Ramos (cell line): ENCODE measurements at regions not wholly inside any gene's neighbourhood (a gene's known extent, or its start where the extent isn't known, plus 50 kb on each side); places are given as distances from the start of the nearest gene placed in this dataset.
"Not testable (repeated sequence)": the region's sequence is repeated elsewhere in the genome, so short reads cannot be mapped to it uniquely, and the experiment has no call there.

Experiments
- in situ Hi-C: fragments of 300-500 bp; cut with MboI; formaldehyde crosslinking; loops from one replicate; pipeline ENCODE4 v1.14.3; 2022; ENCODE audit warnings: low sequenced_read_pairs; ENCODE audit not compliant: unreplicated experiment

GRCh38 chr1:221576268-221576667 lies 165.6 kb downstream of the DUSP10 start:
- in situ Hi-C loops, result no loop called here

DNA sequence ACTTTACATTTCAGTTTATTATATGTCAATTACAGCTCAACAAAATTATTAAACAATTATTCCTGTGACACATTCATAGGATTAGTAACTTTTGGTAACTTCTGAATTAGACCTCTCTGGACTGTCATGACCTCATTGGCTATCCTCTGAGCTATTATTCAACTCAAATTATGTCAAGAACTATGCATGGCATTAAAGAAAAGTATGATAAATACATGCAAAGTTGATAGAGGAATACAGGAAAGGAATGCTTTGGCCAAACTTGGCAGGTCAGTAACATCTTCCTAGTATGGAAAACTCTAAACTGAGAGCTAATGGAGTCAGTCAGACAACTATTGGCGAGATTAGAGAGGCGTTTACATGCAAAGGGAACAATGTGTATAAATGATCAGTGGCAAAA lies 158.4 kb downstream of the DUSP10 start:
- in situ Hi-C loops, result no loop called here

- in situ Hi-C loops, result not testable (repeated sequence)
These were observed 154.9 kb downstream of the DUSP10 start for GRCh38 chr1:221587013-221587412.

GRCh38 chr1:221591250-221591649 lies 150.6 kb downstream of the DUSP10 start:
- in situ Hi-C loops, result not testable (repeated sequence)

DNA sequence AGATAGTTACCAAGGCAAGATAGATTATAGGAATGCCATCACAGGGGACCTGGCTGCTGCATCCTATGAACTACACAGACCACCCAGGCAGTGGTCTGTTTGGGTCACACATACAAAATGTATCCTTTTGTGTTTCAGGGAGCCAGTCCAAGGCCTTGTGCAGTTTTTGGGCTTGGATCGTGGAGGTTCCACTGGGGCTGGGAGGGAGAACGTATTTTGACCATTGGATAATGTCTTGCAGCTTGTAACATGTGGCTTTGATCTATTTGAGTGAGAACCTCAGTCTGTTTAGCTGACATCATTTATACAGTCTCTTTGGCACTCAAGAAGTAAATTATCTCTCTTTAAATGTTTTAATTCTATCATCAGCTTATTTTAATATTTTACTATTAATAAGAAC lies 147.3 kb downstream of the DUSP10 start:
- in situ Hi-C loops, result no loop called here

GRCh38 chr1:221598122-221598521 lies 143.8 kb downstream of the DUSP10 start:
- in situ Hi-C loops, result no loop called here

DNA sequence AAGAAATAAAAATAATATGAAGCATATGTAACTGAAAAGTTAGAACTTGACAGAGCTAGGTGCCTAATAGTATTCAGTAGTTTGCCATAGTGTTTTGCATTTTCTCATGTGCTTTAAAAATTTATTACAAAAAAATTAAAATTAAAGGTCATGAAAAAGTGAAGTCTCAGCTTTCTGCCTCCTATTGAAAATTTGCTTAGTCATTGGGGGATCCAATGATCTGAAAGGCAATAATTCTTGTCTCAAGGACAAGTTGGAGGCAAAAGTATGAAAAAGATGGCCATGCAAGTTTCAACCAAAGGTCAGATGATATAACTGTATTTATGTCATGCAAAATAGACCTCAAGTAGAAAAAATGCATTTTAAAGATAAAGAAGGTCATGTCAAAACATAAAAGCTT lies 140.7 kb downstream of the DUSP10 start:
- in situ Hi-C loops, result no loop called here

DNA sequence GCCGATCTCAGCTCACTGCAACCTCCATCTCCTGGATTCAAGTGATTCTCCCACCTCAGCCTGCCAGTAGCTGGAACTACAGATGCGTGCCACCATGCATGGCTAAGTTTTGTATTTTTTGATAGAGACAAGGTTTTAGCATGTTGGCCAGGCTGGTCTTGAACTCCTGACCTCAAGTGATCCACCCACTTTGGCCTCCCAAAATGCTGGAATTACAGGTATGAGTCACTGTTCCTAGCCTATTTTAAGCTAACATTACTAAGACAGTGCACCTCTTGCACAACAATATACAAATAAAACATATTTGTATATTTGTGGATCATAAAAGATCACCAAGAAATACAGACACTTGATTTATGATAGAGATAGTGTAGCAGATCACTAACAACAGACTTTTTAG lies 139.1 kb downstream of the DUSP10 start:
- in situ Hi-C loops, result no loop called here

DNA sequence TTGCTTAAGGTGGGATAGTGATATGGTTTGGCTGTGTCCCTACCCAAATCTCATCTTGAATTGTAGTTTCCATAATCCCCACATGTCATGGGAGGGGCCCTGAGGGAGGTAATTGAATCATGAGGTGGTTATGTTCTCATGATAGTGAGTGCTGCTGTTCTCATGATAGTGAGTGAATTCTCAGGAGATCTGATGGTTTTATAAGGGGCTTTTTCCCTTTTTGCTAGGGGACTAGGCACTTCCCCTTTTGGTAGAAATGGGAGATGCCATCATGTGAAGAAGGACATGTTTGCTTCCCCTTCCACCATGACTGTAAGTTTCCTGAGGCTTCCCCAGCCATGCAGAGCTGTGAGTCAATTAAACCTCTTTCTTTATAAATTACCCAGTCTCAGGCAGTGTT lies 137.5 kb downstream of the DUSP10 start:
- in situ Hi-C loops, result not testable (repeated sequence)

DNA sequence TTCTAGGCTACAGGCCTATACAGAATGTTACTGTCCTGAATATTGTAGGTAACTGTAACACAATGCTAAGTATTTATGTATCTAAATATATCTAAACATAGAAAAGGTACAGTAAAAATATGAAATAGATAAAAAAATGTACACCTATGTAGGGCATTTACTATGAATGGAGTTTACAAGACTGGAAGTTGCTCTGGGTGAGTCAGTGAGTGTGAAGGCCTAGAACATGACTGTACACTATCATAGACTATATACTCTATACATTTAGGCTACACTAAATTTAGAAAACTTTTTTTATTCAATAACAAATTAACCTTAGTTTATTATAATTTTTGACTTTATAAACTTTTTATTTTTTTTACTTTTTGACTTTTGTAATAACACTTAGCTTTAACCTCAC lies 136.9 kb downstream of the DUSP10 start:
- in situ Hi-C loops, result no loop called here

DNA sequence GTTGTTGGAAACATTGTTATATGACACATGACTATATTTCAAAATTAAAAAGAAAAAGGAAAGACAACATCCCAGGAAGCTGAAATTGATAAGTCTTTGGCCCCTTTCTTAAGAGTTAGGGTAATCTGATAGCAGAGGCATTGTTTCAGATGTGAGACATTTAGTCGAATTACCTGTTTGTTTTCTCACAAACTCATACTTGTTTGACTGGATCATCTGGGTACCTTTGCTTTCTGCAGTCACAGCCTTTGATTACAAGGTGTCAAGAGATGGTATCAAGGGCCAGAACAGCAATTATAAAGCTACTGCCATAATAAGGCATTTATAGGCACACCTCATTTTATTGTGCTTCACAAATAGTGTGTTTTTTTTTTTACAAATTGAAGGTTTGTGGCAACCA lies 136.3 kb downstream of the DUSP10 start:
- in situ Hi-C loops, result no loop called here

DNA sequence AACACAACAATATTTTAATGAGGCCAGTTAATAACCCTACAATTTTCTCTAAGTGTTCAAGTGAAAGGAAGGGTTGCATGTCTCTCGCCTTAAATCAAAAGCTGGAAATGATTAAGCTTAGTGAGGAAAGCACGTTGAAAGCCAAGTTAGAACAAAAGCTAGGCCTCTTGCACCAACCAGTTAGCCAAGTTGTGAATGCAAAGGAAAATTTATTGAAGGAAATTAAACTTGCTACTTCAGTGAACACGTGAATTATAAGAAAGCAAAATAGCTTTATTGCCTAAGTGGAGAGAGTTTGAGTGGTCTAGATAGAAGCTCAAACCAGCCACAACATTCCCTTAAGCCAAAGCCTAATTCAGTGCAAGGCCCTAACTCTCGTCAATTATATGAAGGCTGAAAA lies 135.6 kb downstream of the DUSP10 start:
- in situ Hi-C loops, result no loop called here

DNA sequence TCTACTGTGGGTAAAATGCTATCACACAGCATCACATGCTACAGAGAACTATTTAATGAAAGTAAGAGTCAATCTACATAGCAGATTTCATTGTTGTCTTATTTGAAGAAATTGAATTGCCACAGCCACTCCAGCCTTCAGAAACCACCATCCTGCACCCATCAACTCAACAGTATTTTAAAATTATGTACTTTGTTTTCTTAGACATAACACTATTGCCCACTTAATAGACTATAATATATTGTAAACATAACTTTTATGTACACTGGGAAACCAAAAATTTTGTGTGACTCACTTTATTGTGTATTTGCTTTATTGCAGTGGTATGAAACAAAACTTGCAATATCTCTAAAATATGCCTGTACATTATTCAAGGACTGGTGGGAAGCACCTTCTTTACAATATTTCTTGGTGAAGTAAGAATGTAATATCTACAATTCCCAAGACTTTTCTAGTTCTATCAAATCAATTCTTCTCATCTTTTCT lies 133.0 kb downstream of the DUSP10 start:
- in situ Hi-C loops, result no loop called here

DNA sequence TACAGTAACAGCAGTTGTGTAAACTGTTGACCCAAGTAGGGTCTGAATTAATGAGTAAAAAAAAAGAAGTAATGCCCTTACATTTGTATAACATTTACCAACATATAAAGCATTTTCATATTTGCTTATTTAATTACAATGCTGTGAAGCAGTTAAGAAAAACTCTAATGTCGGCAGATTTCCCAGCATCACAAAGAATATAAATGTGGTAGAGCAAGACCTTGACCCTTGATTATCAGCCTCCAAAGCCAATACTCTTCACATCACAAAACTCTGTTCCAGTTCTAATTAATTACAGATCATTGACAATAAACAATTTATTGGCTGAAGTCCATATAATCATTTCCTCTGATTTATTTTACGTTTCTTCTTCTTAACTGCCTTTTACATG lies 130.2 kb downstream of the DUSP10 start:
- in situ Hi-C loops, result no loop called here

DNA sequence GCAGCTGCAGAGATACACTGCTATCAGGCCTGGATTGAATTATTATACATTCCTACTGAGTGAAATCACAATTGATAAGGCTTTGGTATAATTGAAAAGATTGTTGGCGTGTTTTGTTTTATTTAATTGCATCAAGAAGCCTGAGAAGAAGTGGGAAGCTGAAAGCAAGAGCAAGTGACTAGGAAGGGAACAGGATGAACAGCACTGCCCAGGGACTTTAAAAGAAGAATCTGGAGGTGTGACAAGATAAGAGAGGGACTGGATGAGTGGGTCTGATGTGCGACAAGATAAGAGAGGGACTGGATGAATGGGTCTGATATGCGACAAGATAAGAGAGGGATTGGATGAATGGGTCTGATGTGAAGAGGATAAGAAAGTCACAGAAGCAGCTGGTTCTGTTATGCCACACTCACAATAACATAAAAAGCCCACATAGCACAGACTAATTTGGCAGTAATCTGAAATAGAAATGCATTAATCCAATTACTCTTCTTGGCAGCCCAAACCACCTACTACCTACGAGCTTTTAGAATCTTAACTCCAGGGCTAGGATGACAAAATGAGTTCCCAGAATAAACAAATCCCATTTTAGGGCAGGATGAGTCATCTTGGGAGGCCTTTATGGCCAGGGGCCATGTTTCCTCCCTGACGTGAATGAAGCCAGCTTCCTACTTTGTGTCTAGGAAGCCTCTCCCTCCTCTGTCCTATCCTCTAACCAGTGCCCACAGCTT lies 129.7 kb downstream of the DUSP10 start:
- in situ Hi-C loops, result no loop called here

DNA sequence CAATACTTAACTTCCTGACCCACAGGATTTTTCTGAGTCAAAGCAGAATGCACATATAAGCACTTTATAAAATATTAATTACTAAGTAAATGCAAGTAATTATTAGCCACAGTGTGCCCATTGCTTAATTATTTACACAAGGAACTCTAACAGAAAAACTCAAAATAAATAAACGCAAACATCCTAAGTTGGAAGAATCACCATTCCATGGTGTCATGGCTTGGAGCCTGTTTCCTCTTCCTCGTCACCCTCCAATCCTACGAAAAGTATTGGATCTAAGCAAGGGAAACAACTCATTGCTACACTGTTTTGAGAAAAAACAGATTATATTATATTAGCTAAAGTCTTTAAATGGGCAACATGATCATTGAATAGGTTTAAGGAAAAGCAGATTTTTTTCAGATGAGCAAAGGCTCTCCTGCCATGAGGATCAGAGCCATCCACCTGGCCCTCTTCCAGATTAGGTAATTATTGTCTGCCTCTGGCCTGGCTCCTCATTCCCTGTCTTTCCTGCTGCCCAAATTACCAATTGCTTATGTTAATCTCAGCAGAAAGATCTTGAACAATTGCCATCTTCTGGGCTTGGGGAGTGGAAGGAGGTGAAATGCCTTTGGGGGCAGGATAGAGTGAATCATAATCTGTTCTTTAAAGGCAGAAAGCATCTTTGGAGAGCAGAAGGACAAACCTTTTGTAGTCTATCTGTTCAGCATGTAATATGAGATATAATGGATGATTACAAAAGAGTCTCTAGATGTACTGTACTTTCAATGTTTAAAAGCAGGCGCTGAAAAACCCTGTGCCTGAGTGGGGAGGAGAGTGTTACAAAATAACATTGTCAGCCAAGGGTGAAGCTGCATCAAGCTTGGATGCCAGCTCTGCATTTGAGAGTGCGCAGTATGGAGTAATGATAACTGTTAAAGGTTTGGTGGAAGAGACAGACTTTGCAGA lies 121.2 kb downstream of the DUSP10 start:
- in situ Hi-C loops, result no loop called here

DNA sequence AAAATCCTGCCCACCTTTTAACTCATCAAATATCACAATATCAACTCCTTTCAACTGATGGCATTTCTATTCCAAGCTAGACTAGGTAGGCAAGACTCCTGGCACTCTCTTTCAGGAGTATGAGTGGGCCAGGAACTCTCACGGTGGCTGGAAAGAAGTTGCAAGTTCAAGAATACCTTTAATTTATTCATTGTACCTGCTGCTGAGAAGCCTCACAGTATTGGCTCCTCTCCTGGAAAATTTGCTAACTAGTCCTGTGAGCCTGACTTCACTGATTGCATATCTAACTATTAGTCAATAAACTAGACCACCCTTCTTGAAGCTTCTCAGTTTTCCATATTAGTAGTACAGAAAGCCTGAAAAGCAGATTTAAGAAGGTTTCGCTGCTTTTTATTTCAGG lies 120.2 kb downstream of the DUSP10 start:
- in situ Hi-C loops, result no loop called here

GRCh38 chr1:221622389-221622788 lies 119.5 kb downstream of the DUSP10 start:
- in situ Hi-C loops, result no loop called here

- in situ Hi-C loops, result no loop called here
These were observed 116.9 kb downstream of the DUSP10 start for GRCh38 chr1:221625026-221625425.

- in situ Hi-C loops, result no loop called here
These were observed 115.8 kb downstream of the DUSP10 start for GRCh38 chr1:221626041-221626440.

DNA sequence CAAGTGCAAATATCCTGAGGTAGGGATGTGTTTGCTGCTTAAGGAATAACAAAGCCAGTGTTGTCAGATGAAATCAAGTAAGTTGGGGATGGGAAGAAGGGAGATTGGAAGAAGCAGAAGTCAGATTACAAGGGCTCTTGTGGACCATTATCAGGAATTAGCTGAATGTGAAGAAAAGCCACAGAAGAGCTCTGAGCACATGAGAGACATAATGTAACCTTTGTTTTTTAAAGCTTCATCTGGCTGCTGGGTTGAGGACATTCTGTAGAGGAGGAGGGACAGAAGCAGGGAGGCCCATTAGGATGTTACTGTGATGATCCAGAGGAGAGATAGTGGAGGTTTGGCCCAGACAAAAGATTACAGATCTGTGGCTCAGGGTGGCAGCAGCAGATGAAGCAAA lies 111.7 kb downstream of the DUSP10 start:
- in situ Hi-C loops, result no loop called here
